ENCODE measurements at regions not wholly inside any gene's neighbourhood (a gene's known extent, or its start where the extent isn't known, plus 50 kb on each side); places are given as distances from the start of the nearest gene placed in this dataset.

GRCh38 chr1:56077206-56077605 is 502.2 kb downstream of the PLPP3 start:
- H3K4me1 Mint-ChIP-seq: no peaks in the 10 kb centered on the region
- no CpG with 5 or more reads among the region's 2 CpGs for WGBS (ENCODE audit: insufficient coverage)
- no peaks in the 10 kb centered on the region for H3K36me3 ChIP-seq (ENCODE audit: control insufficient read depth in 2 of 2, extremely low read depth in 1 of 2, insufficient read depth in 1 of 2, low read length in 1 of 2)
- no peak overlapping the region for H3K27ac ChIP-seq (ENCODE audit: low read length)
- ATAC-seq (replicated peaks in 1 of 4) (no peak), DNase-seq (no peak)
- POLR2A ChIA-PET: no interaction called here
- H3K27ac Mint-ChIP-seq: no peak overlapping the region
- H3K27me3 Mint-ChIP-seq: no peaks in the 10 kb centered on the region
- H3K4me3 ChIP-seq (ENCODE audit: control insufficient read depth in 1 of 2, extremely low read depth in 1 of 2, low read length in 1 of 2): no peak overlapping the region
- no peaks in the 10 kb centered on the region for H3K4me1 ChIP-seq (ENCODE audit: control insufficient read depth in 1 of 2, extremely low read depth in 1 of 2, insufficient read depth in 2 of 2, low read length in 2 of 2)
- H3K4me3 Mint-ChIP-seq: no peak overlapping the region
- peaks cover 0 to 4% (median 2%) of the 10 kb centered on the region in 3 donors for H3K9me3 Mint-ChIP-seq
- no peaks in the 10 kb centered on the region for H3K36me3 Mint-ChIP-seq
- CTCF ChIA-PET: no interaction called here
- no peaks in the 10 kb centered on the region for H3K27me3 ChIP-seq (replicated peaks in 1 of 2; ENCODE audit: control insufficient read depth in 2 of 2, extremely low read depth in 1 of 2, insufficient read depth in 2 of 2, low read length in 1 of 2)
- H3K9me3 ChIP-seq: no peaks in the 10 kb centered on the region

DNA sequence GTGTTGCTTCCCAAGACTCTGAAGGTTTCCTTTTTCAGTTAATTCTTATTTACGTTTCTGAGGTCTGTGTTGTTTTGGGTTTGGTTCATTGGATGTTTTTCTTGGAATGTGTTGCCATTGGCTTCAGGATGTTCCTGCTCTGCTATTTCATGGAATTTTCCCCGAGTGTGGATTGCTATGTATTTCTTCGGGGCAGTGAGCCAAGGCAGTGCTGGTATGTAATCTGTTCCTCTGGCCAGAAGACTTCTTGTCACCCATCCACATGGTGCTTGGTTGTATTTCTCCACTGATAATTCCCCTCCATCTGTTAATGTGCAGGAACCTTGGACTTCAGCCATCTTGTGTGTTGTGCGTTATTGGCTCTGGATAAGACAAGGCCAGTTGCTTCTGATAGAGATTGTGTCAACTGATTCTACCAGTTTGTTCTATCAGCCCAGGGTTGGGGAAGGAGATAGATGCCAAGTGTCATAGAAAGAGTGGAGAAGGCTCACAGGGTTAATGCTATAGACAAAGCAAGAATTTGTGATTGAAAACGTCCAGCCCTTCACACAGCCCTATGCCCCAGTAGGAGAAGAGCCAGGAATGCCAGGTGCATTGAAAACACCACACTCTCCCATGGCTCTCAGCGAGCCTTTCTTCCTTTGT is 505.2 kb downstream of the PLPP3 start:
- H3K4me3 ChIP-seq (ENCODE audit: control insufficient read depth in 1 of 2, extremely low read depth in 1 of 2, low read length in 1 of 2): no peak overlapping the region

GRCh38 chr1:56073614-56074006 is 505.8 kb downstream of the PLPP3 start:
- no peak for DNase-seq
- peaks cover 0 to 4% (median 2%) of the 10 kb centered on the region in 3 donors for H3K9me3 Mint-ChIP-seq
- POLR2A ChIA-PET: no interaction called here

More for the DNA sequence above, 505.2 kb downstream of the PLPP3 start:
- H3K27ac ChIP-seq (ENCODE audit: low read length): no peak overlapping the region
- ChIA-PET POLR2A (no interaction called here), CTCF (no interaction called here)
- Mint-ChIP-seq H3K36me3 (no peaks in the 10 kb centered on the region), H3K27me3 (no peaks in the 10 kb centered on the region), H3K27ac (no peak overlapping the region), H3K4me1 (no peaks in the 10 kb centered on the region), H3K9me3 (peaks cover 0 to 4% (median 2%) of the 10 kb centered on the region in 3 donors), H3K4me3 (no peak overlapping the region)
- no peak for ATAC-seq (replicated peaks in 1 of 4)
- no peak for DNase-seq
- no peaks in the 10 kb centered on the region for H3K4me1 ChIP-seq (ENCODE audit: control insufficient read depth in 1 of 2, extremely low read depth in 1 of 2, insufficient read depth in 2 of 2, low read length in 2 of 2)
- no peaks in the 10 kb centered on the region for H3K36me3 ChIP-seq (ENCODE audit: control insufficient read depth in 2 of 2, extremely low read depth in 1 of 2, insufficient read depth in 1 of 2, low read length in 1 of 2)
- no peaks in the 10 kb centered on the region for H3K27me3 ChIP-seq (replicated peaks in 1 of 2; ENCODE audit: control insufficient read depth in 2 of 2, extremely low read depth in 1 of 2, insufficient read depth in 2 of 2, low read length in 1 of 2)
- H3K9me3 ChIP-seq: no peaks in the 10 kb centered on the region
- 75% methylated on average over 1 of the region's 6 CpGs for WGBS (ENCODE audit: insufficient coverage)

DNA sequence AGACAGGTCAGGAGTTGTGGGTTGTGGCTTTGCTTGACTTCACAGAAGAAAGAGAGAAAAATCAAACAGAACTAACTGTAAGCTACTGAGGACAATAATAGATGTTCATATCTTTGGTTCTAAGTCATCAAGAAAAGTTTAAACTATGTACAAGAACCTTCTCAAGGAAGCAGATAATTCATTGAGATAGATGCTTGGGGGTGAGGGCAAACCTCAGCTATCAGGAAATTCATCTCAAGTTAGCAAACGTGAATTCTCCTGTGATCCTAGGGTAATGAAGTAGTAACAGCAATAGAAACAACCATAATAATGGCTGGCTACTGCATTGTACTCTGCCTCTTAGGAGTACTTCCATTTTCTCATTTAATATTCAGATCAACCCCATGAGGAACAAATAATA is 506.2 kb downstream of the PLPP3 start:
- no peaks in the 10 kb centered on the region for H3K9me3 ChIP-seq
- no peak overlapping the region for H3K27ac ChIP-seq (ENCODE audit: low read length)
- ATAC-seq (replicated peaks in 1 of 4) (no peak), DNase-seq (no peak)
- Mint-ChIP-seq H3K27ac (no peak overlapping the region), H3K36me3 (no peaks in the 10 kb centered on the region), H3K27me3 (no peaks in the 10 kb centered on the region), H3K4me1 (no peaks in the 10 kb centered on the region), H3K4me3 (no peak overlapping the region), H3K9me3 (peaks cover 0 to 4% (median 2%) of the 10 kb centered on the region in 3 donors)
- CTCF ChIA-PET: no interaction called here
- no CpG with 5 or more reads among the region's 1 CpG for WGBS (ENCODE audit: insufficient coverage)
- H3K4me1 ChIP-seq (ENCODE audit: control insufficient read depth in 1 of 2, extremely low read depth in 1 of 2, insufficient read depth in 2 of 2, low read length in 2 of 2): no peaks in the 10 kb centered on the region
- no peaks in the 10 kb centered on the region for H3K36me3 ChIP-seq (ENCODE audit: control insufficient read depth in 2 of 2, extremely low read depth in 1 of 2, insufficient read depth in 1 of 2, low read length in 1 of 2)
- H3K27me3 ChIP-seq (replicated peaks in 1 of 2; ENCODE audit: control insufficient read depth in 2 of 2, extremely low read depth in 1 of 2, insufficient read depth in 2 of 2, low read length in 1 of 2): no peaks in the 10 kb centered on the region
- no peak overlapping the region for H3K4me3 ChIP-seq (ENCODE audit: control insufficient read depth in 1 of 2, extremely low read depth in 1 of 2, low read length in 1 of 2)
- POLR2A ChIA-PET: no interaction called here

More at GRCh38 chr1:56073614-56074006, 505.8 kb downstream of the PLPP3 start:
- Histone ChIP-seq H3K4me1 (ENCODE audit: control insufficient read depth in 1 of 2, extremely low read depth in 1 of 2, insufficient read depth in 2 of 2, low read length in 2 of 2) (no peaks in the 10 kb centered on the region), H3K36me3 (ENCODE audit: control insufficient read depth in 2 of 2, extremely low read depth in 1 of 2, insufficient read depth in 1 of 2, low read length in 1 of 2) (no peaks in the 10 kb centered on the region), H3K9me3 (no peaks in the 10 kb centered on the region), H3K27ac (ENCODE audit: low read length) (no peak overlapping the region), H3K27me3 (replicated peaks in 1 of 2; ENCODE audit: control insufficient read depth in 2 of 2, extremely low read depth in 1 of 2, insufficient read depth in 2 of 2, low read length in 1 of 2) (no peaks in the 10 kb centered on the region), H3K4me3 (ENCODE audit: control insufficient read depth in 1 of 2, extremely low read depth in 1 of 2, low read length in 1 of 2) (no peak overlapping the region)
- 100% methylated on average over 1 of the region's 2 CpGs for WGBS (ENCODE audit: insufficient coverage)
- Mint-ChIP-seq H3K27me3 (no peaks in the 10 kb centered on the region), H3K27ac (no peak overlapping the region), H3K4me1 (no peaks in the 10 kb centered on the region), H3K36me3 (no peaks in the 10 kb centered on the region), H3K4me3 (no peak overlapping the region)
- no peak for ATAC-seq (replicated peaks in 1 of 4)
- CTCF ChIA-PET: no interaction called here

- H3K4me3 ChIP-seq (ENCODE audit: control insufficient read depth in 1 of 2, extremely low read depth in 1 of 2, low read length in 1 of 2): no peak overlapping the region
- no peak overlapping the region for H3K27ac ChIP-seq (ENCODE audit: low read length)
- no peaks in the 10 kb centered on the region for H3K27me3 ChIP-seq (replicated peaks in 1 of 2; ENCODE audit: control insufficient read depth in 2 of 2, extremely low read depth in 1 of 2, insufficient read depth in 2 of 2, low read length in 1 of 2)
- H3K36me3 ChIP-seq (ENCODE audit: control insufficient read depth in 2 of 2, extremely low read depth in 1 of 2, insufficient read depth in 1 of 2, low read length in 1 of 2): no peaks in the 10 kb centered on the region
- H3K9me3 ChIP-seq: no peaks in the 10 kb centered on the region
- POLR2A ChIA-PET: no interaction called here
- no peaks in the 10 kb centered on the region for H3K4me1 ChIP-seq (ENCODE audit: control insufficient read depth in 1 of 2, extremely low read depth in 1 of 2, insufficient read depth in 2 of 2, low read length in 2 of 2)
- DNase-seq: no peak
- Mint-ChIP-seq H3K4me1 (no peaks in the 10 kb centered on the region), H3K27ac (no peak overlapping the region), H3K4me3 (no peak overlapping the region), H3K9me3 (peaks cover 1 to 2% (median 2%) of the 10 kb centered on the region in 3 donors), H3K27me3 (no peaks in the 10 kb centered on the region), H3K36me3 (no peaks in the 10 kb centered on the region)
- ATAC-seq (replicated peaks in 1 of 4): no peak
- WGBS (ENCODE audit: insufficient coverage): no CpG with 5 or more reads among the region's 1 CpG
- CTCF ChIA-PET: no interaction called here
Observed at GRCh38 chr1:56072310-56072709, 507.1 kb downstream of the PLPP3 start.

DNA sequence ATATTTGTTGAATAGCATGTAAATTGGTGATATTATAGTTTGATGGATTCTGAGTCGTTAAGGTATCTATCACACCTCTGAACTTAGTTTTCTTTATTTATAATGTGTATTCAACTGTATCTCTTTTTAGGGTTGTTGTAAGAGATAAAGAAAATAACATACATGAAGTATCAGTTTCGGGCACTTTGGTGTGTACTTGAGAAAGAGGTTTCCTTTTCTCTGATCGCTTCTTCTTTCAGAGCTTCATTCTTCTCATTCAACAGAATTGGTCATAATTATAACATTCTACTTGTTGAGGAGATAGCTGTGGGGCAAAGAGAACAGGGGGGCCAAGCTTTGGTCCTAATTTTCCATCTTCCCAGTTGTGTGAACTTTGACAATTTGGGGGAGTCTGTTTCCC is 508.0 kb downstream of the PLPP3 start:
- Histone ChIP-seq H3K27me3 (replicated peaks in 1 of 2; ENCODE audit: control insufficient read depth in 2 of 2, extremely low read depth in 1 of 2, insufficient read depth in 2 of 2, low read length in 1 of 2) (no peaks in the 10 kb centered on the region), H3K4me1 (ENCODE audit: control insufficient read depth in 1 of 2, extremely low read depth in 1 of 2, insufficient read depth in 2 of 2, low read length in 2 of 2) (no peaks in the 10 kb centered on the region), H3K36me3 (ENCODE audit: control insufficient read depth in 2 of 2, extremely low read depth in 1 of 2, insufficient read depth in 1 of 2, low read length in 1 of 2) (no peaks in the 10 kb centered on the region), H3K27ac (ENCODE audit: low read length) (no peak overlapping the region), H3K9me3 (no peaks in the 10 kb centered on the region), H3K4me3 (ENCODE audit: control insufficient read depth in 1 of 2, extremely low read depth in 1 of 2, low read length in 1 of 2) (no peak overlapping the region)
- peaks cover 0 to 4% (median 2%) of the 10 kb centered on the region in 3 donors for H3K9me3 Mint-ChIP-seq
- no peaks in the 10 kb centered on the region for H3K4me1 Mint-ChIP-seq
- CTCF ChIA-PET: no interaction called here
- POLR2A ChIA-PET: no interaction called here
- H3K4me3 Mint-ChIP-seq: no peak overlapping the region
- ATAC-seq (replicated peaks in 1 of 4) (no peak), DNase-seq (no peak)
- H3K27ac Mint-ChIP-seq: no peak overlapping the region
- no peaks in the 10 kb centered on the region for H3K27me3 Mint-ChIP-seq
- no CpG with 5 or more reads among the region's 3 CpGs for WGBS (ENCODE audit: insufficient coverage)
- no peaks in the 10 kb centered on the region for H3K36me3 Mint-ChIP-seq

DNA sequence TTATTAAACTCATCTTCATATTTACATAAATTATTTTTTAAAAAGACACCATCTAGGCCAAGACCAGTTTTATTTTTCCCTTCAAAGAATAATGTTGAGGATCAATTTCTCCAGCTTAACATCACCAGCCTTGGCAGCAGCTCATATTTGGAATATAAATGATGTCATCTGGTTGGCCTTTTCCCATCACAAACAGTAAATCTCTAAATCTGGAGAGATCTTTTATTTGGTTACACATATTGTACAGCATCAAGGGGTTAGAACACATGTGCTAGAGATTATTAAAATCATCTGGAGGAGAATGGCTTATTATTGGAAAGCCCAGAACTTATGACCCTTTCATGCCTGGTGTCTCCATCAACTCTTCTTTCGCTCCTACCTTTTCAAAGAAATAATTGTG is 508.8 kb downstream of the PLPP3 start:
- peaks cover 0 to 4% (median 2%) of the 10 kb centered on the region in 3 donors for H3K9me3 Mint-ChIP-seq
- ATAC-seq (replicated peaks in 1 of 4): no peak

More for the DNA sequence above, 508.8 kb downstream of the PLPP3 start:
- no peak for DNase-seq
- no peak overlapping the region for H3K4me3 ChIP-seq (ENCODE audit: control insufficient read depth in 1 of 2, extremely low read depth in 1 of 2, low read length in 1 of 2)
- H3K36me3 Mint-ChIP-seq: no peaks in the 10 kb centered on the region
- H3K4me1 ChIP-seq (ENCODE audit: control insufficient read depth in 1 of 2, extremely low read depth in 1 of 2, insufficient read depth in 2 of 2, low read length in 2 of 2): no peaks in the 10 kb centered on the region
- H3K27me3 ChIP-seq (replicated peaks in 1 of 2; ENCODE audit: control insufficient read depth in 2 of 2, extremely low read depth in 1 of 2, insufficient read depth in 2 of 2, low read length in 1 of 2): no peaks in the 10 kb centered on the region
- ChIA-PET CTCF (no interaction called here), POLR2A (interaction anchor here in 1 of 2 donors (0.6 kb wide), 1 partner anchor 466 kb away, joined by 3 read pairs; no protein-coding TSS in a partner anchor)
- H3K27ac Mint-ChIP-seq: no peak overlapping the region
- H3K36me3 ChIP-seq (ENCODE audit: control insufficient read depth in 2 of 2, extremely low read depth in 1 of 2, insufficient read depth in 1 of 2, low read length in 1 of 2): no peaks in the 10 kb centered on the region
- H3K27ac ChIP-seq (ENCODE audit: low read length): no peak overlapping the region
- H3K4me1 Mint-ChIP-seq: no peaks in the 10 kb centered on the region
- no peaks in the 10 kb centered on the region for H3K27me3 Mint-ChIP-seq
- H3K9me3 ChIP-seq: no peaks in the 10 kb centered on the region
- no peak overlapping the region for H3K4me3 Mint-ChIP-seq
- WGBS (ENCODE audit: insufficient coverage): no CpG with 5 or more reads among the region's 1 CpG
